ENCODE measurements at regions not wholly inside any gene's neighbourhood (a gene's known extent, or its start where the extent isn't known, plus 50 kb on each side); places are given as distances from the start of the nearest gene placed in this dataset.

- no peaks in the 10 kb centered on the region for H3K9me2 ChIP-seq (replicated peaks; ENCODE audit: insufficient read depth, low read length)
- no peak overlapping the region for H3K4me2 ChIP-seq (ENCODE audit: low read depth, low read length, poor library complexity, severe bottlenecking)
- TF ChIP-seq EZH2phosphoT487 (conservative IDR thresholded peaks at IDR 0.05; ENCODE audit: low read length), result no peak
- TF ChIP-seq, protein P1, sequence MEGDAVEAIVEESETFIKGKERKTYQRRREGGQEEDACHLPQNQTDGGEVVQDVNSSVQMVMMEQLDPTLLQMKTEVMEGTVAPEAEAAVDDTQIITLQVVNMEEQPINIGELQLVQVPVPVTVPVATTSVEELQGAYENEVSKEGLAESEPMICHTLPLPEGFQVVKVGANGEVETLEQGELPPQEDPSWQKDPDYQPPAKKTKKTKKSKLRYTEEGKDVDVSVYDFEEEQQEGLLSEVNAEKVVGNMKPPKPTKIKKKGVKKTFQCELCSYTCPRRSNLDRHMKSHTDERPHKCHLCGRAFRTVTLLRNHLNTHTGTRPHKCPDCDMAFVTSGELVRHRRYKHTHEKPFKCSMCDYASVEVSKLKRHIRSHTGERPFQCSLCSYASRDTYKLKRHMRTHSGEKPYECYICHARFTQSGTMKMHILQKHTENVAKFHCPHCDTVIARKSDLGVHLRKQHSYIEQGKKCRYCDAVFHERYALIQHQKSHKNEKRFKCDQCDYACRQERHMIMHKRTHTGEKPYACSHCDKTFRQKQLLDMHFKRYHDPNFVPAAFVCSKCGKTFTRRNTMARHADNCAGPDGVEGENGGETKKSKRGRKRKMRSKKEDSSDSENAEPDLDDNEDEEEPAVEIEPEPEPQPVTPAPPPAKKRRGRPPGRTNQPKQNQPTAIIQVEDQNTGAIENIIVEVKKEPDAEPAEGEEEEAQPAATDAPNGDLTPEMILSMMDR (IDR thresholded peaks at IDR 0.05; ENCODE audit: insufficient read depth, low read length, poor library complexity, severe bottlenecking), result no peak
- H3K9me3 ChIP-seq (ENCODE audit: insufficient read depth, low read length), result no peaks in the 10 kb centered on the region
- no peak overlapping the region for H3K9ac ChIP-seq (ENCODE audit: low read length)
- no peak overlapping the region for H3K27ac ChIP-seq (ENCODE audit: low read depth, low read length)
- H3K4me3 ChIP-seq (ENCODE audit: insufficient read depth, low read length, poor library complexity, severe bottlenecking), result no peak overlapping the region
- no peak overlapping the region for H2AFZ ChIP-seq (ENCODE audit: low read depth, low read length, severe bottlenecking)
- H3F3A ChIP-seq (ENCODE audit: insufficient read depth), result no peaks in the 10 kb centered on the region
- H3K79me2 ChIP-seq (ENCODE audit: insufficient read depth, low read length), result no peaks in the 10 kb centered on the region
- no peaks in the 10 kb centered on the region for H4K20me1 ChIP-seq (ENCODE audit: low read depth, low read length)
- no peaks in the 10 kb centered on the region for H3K36me3 ChIP-seq (ENCODE audit: low read length)
- no peaks in the 10 kb centered on the region for H3K27me3 ChIP-seq (ENCODE audit: low read length)
Measured at GRCh38 chr3:168575750-168576149, 480.0 kb upstream of the GOLIM4 start.

GRCh38 chr3:168574455-168575158 is 478.9 kb upstream of the GOLIM4 start:
- Histone ChIP-seq H3K27me3 (ENCODE audit: low read length) (no peaks in the 10 kb centered on the region), H3K4me3 (ENCODE audit: insufficient read depth, low read length, poor library complexity, severe bottlenecking) (no peak overlapping the region), H3K36me3 (ENCODE audit: low read length) (no peaks in the 10 kb centered on the region), H3K4me2 (ENCODE audit: low read depth, low read length, poor library complexity, severe bottlenecking) (no peak overlapping the region), H3K9me2 (replicated peaks; ENCODE audit: insufficient read depth, low read length) (no peaks in the 10 kb centered on the region), H4K20me1 (ENCODE audit: low read depth, low read length) (no peaks in the 10 kb centered on the region), H3F3A (ENCODE audit: insufficient read depth) (no peaks in the 10 kb centered on the region), H3K27ac (ENCODE audit: low read depth, low read length) (no peak overlapping the region), H3K79me2 (ENCODE audit: insufficient read depth, low read length) (no peaks in the 10 kb centered on the region), H3K9me3 (ENCODE audit: insufficient read depth, low read length) (no peaks in the 10 kb centered on the region), H3K9ac (ENCODE audit: low read length) (no peak overlapping the region), H2AFZ (ENCODE audit: low read depth, low read length, severe bottlenecking) (no peak overlapping the region)
- TF ChIP-seq, protein P1 (IDR thresholded peaks at IDR 0.05; ENCODE audit: insufficient read depth, low read length, poor library complexity, severe bottlenecking), result no peak
- TF ChIP-seq EZH2phosphoT487 (conservative IDR thresholded peaks at IDR 0.05; ENCODE audit: low read length), result no peak

DNA sequence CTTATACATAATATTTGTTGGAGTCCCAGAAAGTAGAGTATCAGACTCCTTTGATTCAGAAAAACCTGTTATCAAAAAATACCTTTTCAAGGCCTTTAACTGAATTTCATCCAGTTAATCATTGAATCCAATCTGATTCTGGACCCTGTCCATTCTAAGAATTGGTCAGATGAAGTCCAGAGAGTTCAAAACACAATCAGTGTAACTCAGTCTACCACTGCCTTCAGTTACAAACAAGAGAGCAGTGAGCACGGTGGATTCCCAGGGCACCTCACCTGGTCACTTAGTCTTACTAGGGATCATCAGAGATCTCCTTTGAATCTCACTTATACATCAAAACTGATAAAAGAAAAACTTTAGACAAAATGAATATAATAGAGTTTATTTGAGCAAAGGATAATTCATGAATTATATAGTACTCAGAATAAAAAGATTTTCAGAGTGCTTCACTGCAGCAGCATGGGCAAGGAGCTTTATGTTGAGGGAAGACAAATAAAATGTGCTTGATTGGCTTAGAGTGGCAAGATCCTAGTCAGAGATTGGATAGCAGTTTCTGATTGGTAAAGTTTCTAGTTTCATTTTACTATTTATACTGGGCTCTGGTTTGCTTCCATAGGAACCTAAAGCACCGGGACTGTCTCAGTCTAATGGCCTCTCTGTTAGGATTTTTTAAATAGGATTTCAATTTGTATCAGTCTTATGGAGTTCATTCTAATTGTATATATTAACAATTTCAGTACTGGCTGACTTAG is 474.9 kb upstream of the GOLIM4 start:
- TF ChIP-seq EZH2phosphoT487 (conservative IDR thresholded peaks at IDR 0.05; ENCODE audit: low read length), result no peak
- TF ChIP-seq, protein P1 (IDR thresholded peaks at IDR 0.05; ENCODE audit: insufficient read depth, low read length, poor library complexity, severe bottlenecking), result no peak
- Histone ChIP-seq H3K27ac (ENCODE audit: low read depth, low read length) (no peak overlapping the region), H3K9me2 (replicated peaks; ENCODE audit: insufficient read depth, low read length) (no peaks in the 10 kb centered on the region), H3K36me3 (ENCODE audit: low read length) (no peaks in the 10 kb centered on the region), H3F3A (ENCODE audit: insufficient read depth) (no peaks in the 10 kb centered on the region), H3K4me2 (ENCODE audit: low read depth, low read length, poor library complexity, severe bottlenecking) (no peak overlapping the region), H2AFZ (ENCODE audit: low read depth, low read length, severe bottlenecking) (no peak overlapping the region), H3K9me3 (ENCODE audit: insufficient read depth, low read length) (no peaks in the 10 kb centered on the region), H3K27me3 (ENCODE audit: low read length) (no peaks in the 10 kb centered on the region), H3K9ac (ENCODE audit: low read length) (no peak overlapping the region), H4K20me1 (ENCODE audit: low read depth, low read length) (no peaks in the 10 kb centered on the region), H3K4me3 (ENCODE audit: insufficient read depth, low read length, poor library complexity, severe bottlenecking) (no peak overlapping the region), H3K79me2 (ENCODE audit: insufficient read depth, low read length) (no peaks in the 10 kb centered on the region)
